Cardiac fibroblast (primary cell): ENCODE measurements at regions not wholly inside any gene's neighbourhood (a gene's known extent, or its start where the extent isn't known, plus 50 kb on each side); places are given as distances from the start of the nearest gene placed in this dataset.

Source experiments
- DNase-seq, 2 donors: peaks; one replicate each; pipeline versions ENCODE4 v3.0.0 to v3.0.0-alpha.2; 2010; ENCODE audit warnings: low read depth in 2 of 2
- H3K4me3 ChIP-seq, 2 donors: replicated peaks in 1 of 2; 1 replicate in 1 of 2; 2 replicates in 1 of 2; pipeline ENCODE4 v1.5.1; 2011; ENCODE audit warnings: low read depth in 2 of 2, low read length in 2 of 2, mild to moderate bottlenecking in 2 of 2, moderate library complexity in 1 of 2
- TF ChIP-seq, protein P1 (sequence below): IDR thresholded peaks from one replicate; pipeline ENCODE4 v1.5.1; 2011; ENCODE audit warnings: low read depth, mild to moderate bottlenecking, low read length, inconsistent platforms

DNA sequence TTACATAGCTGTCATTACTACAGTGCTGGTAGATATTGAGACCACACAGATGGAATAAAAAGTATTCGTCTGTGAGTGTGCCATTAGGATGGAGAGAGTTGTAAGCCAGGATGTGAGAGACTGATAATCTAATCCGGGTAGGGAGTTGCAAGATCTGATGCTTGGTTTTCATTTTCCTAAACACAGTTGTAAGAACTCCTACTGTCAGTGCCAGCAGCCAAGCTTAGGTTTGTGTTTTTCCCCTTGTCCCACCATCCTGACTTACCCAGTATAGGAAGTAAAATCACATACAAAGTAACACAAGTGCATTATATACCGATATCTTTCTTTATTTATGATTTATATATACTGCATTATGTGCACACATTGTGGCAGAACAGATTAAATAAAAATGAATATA, 726.4 kb upstream of the PCDH20 start:
- no peak for DNase-seq
- no peak overlapping the region for H3K4me3 ChIP-seq
- TF ChIP-seq, protein P1, sequence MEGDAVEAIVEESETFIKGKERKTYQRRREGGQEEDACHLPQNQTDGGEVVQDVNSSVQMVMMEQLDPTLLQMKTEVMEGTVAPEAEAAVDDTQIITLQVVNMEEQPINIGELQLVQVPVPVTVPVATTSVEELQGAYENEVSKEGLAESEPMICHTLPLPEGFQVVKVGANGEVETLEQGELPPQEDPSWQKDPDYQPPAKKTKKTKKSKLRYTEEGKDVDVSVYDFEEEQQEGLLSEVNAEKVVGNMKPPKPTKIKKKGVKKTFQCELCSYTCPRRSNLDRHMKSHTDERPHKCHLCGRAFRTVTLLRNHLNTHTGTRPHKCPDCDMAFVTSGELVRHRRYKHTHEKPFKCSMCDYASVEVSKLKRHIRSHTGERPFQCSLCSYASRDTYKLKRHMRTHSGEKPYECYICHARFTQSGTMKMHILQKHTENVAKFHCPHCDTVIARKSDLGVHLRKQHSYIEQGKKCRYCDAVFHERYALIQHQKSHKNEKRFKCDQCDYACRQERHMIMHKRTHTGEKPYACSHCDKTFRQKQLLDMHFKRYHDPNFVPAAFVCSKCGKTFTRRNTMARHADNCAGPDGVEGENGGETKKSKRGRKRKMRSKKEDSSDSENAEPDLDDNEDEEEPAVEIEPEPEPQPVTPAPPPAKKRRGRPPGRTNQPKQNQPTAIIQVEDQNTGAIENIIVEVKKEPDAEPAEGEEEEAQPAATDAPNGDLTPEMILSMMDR, result no peak

DNA sequence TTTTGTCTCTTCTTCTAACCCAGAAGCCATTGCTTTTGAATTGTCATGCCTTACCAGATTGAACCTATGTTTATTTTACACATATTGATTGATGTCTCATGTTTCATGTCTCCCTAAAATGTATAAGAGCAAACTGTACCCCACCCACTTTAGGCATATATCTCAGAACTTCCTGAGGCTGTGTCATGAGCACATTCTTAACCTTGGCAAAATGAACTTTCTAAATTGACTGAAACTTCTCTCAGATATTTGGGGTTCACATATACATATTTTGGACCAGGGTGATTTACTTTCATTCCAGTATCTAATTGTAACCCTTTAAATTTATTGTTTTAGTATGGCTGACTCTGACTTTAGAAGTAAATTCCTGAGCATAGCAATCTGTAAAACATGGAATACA, 723.9 kb upstream of the PCDH20 start:
- TF ChIP-seq, protein P1, result no peak

DNA sequence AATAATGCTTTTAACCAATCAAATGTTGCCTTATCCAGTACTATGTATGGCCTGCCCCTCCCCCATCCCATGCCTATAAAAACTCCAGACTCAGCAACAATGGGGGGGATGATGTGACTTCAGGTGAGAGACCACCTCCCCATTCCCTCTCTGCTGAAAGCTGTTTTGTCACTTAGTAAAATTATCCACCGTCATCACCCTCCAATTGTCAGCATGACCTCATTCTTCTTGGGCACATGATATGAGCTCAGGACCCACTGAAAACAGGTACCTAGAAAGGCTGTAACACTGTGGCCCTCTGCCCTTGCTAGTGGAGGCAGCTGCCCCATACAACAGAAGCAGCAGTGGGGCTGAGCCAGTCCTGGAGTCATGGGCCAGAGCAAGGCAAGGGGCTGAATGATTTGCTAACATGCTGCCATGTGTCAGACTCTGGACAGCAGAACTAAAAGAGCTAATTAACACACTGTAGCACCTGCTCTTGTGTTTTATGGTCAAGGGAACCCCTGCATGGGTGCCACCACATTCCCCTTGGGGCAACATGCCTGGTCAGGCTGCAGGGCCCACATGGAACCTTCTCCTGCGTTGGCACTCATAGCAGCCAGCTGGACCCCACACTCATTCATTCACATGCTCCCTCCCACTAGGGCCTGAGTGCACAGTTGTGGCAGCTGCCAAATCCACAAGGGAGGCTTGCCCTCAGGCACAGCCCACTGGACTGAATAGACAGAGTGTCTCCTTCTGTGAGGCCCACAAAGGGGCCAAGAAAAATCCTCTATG, 722.2 kb upstream of the PCDH20 start:
- DNase-seq, result no peak
- TF ChIP-seq, protein P1, result no peak
- H3K4me3 ChIP-seq, result no peak overlapping the region

More for the DNA sequence above, 723.9 kb upstream of the PCDH20 start:
- no peak overlapping the region for H3K4me3 ChIP-seq
- no peak for DNase-seq

DNA sequence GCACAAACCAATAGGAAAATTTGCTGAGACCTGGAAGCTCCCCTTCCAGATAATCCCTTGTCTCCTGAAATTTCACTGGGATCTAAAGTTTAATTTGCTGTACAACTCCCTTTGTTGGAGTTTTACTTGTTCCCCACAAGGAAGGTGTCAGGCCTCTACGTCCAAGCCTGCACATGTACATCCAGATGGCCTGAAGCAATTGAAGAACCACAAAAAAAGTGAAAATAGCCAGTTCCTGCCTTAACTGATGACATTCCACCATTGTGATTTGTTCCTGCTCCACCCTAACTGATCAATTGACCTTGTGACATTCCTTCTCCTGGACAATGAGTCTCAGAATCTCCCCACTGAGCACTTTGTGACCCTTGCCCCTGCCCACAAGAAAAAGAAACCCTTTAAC, 716.0 kb upstream of the PCDH20 start:
- H3K4me3 ChIP-seq, result no peak overlapping the region
- TF ChIP-seq, protein P1, result no peak
- DNase-seq, result no peak

DNA sequence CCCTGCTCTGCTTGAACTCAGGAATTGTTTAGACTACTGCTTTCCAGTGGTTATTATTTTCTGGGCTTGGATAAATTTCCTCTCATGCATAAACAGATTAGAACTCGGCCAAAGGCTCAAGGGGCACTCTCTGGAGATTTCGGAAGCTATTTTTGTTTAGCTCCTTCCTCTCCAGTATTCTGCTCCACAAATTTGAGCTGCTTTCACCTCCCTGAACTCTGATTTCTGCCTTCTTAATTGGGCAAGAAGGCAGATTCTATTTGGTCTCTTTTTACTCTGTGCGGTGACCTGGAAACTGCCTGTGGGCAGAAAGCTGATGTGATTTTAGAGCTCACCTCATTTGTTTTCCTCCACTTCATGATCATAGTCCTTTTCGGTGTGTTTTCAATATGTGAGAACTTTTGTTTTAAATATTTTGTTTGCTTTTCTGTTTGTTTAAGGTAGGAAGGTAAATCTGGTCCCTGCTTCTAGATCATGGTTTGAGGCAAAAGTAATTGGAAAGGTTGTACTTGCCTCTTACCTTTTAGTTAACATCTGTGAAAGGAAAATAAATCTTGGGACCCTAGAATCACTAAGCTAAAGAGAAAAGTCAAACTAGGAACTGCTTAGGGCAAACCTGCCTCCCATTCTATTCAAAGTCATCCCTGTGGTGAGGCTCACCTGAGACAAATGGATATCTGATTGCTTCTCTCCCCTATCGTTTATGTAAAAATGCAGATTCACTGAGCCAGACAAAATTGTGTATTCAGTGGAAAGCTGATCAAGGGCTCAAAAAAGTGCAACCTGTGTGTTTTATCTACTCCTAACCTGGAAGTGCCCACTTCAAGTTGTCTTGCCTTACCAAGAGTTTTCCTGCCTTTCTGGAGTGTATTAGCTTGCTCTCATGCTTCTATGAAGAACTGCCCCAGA, 714.7 kb upstream of the PCDH20 start:
- TF ChIP-seq, protein P1, result no peak
- no peak for DNase-seq
- no peak overlapping the region for H3K4me3 ChIP-seq

DNA sequence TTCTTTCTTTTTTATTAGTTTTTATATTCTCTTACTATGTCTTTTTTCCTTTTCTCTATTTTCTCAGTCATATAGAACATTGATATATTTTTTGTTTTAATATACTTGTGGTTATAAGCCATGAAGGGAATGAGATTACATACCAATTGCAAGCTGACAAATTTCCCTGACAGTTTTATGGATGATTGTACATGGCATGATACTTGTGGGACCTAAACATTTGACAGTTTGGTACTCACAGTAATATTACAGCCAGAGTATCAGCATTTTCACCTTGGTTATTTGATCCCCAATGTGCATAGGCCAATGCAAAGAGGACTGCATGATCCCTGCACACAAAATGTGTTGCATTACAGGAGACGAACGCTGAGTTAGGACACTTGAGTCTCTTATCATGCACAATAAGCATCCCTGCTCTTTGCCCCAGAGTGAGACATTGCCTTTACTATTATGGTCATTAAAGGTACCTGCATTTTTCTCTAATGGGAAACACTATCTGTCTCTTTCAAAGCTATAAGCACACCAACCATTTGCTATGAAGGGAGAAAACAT, 713.4 kb upstream of the PCDH20 start:
- no peak for DNase-seq
- TF ChIP-seq, protein P1, result no peak
- H3K4me3 ChIP-seq, result no peak overlapping the region
